Bronchial epithelial cell (primary cell): ENCODE measurements at regions not wholly inside any gene's neighbourhood (a gene's known extent, or its start where the extent isn't known, plus 50 kb on each side); places are given as distances from the start of the nearest gene placed in this dataset.

Experiments
- DNase-seq: peaks from one replicate; pipeline ENCODE4 v3.0.0-alpha.2; 2010; ENCODE audit warnings: low read depth
- FAIRE-seq: peaks from 2 replicates; lab custom pipeline; 2011; peaks lifted over from hg19 to GRCh38; lab: Jason Lieb, UNC
- H3K27me3 ChIP-seq: 2 replicates; pipeline ENCODE4 v1.5.1; 2011; ENCODE audit warnings: low read length; ENCODE audit not compliant: control insufficient read depth, insufficient read depth
- H3K36me3 ChIP-seq: 2 replicates; pipeline ENCODE4 v1.5.1; 2011; ENCODE audit warnings: low read length; ENCODE audit not compliant: control insufficient read depth, insufficient read depth
- H3K4me3 ChIP-seq: 2 replicates; pipeline ENCODE4 v1.5.1; 2011; ENCODE audit warnings: mild to moderate bottlenecking, low read depth, low read length, control low read depth
- CTCF ChIP-seq: IDR thresholded peaks from 2 replicates; pipeline ENCODE4 v1.5.1; 2011; ENCODE audit warnings: mild to moderate bottlenecking, moderate library complexity, low read length, control low read depth, inconsistent platforms; ENCODE audit not compliant: insufficient read depth, severe bottlenecking

- DNase-seq, result no peak
- no peak for FAIRE-seq
- TF ChIP-seq CTCF, result no peak
- H3K36me3 ChIP-seq, result no peaks in the 10 kb centered on the region
- H3K27me3 ChIP-seq, result no peaks in the 10 kb centered on the region
- no peak overlapping the region for H3K4me3 ChIP-seq
Measured at GRCh38 chr13:39283072-39283471, 244.8 kb downstream of the NHLRC3 start.

DNA sequence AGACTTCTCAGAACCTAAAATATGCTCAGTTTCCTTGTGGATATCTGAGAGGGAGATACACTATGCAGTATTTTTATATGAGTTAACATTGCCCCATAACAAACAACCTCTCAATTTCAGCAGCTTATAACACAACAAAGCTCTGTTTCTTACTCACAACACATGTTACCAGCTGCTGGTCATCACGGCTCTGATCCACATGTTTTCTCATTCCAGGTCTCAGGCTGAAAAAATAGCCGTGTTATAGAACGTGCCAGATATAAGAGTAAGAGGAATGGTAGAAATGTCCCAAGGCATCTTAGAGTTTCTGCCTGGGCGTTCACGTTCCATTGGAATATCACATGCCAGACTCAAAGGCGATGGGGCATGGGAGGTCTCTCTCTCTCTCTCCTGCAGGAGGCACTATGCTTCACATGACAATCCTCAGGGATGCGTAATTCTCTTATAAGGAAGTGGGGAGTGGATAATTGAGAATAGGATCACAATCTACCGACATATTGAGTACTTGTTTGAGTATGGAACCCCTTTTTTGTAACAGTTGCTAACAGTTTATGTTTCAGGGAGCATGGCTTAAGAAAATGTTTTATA lies 246.6 kb downstream of the NHLRC3 start:
- TF ChIP-seq CTCF, result no peak
- Histone ChIP-seq H3K4me3 (no peak overlapping the region), H3K27me3 (no peaks in the 10 kb centered on the region), H3K36me3 (no peaks in the 10 kb centered on the region)
- no peak for FAIRE-seq
- no peak for DNase-seq
